Pancreas (tissue), 10 donors: ENCODE measurements at regions not wholly inside any gene's neighbourhood (a gene's known extent, or its start where the extent isn't known, plus 50 kb on each side); places are given as distances from the start of the nearest gene placed in this dataset.

Experiments used
- ATAC-seq, 4 donors: fragments of 200-7000 bp; cut with Tn5 transposase; one replicate each; pipeline versions ENCODE4 v1.8.0 to v1.9.1; 2020; ENCODE audit warnings: mild to moderate bottlenecking in 4 of 4, moderate library complexity in 4 of 4
- DNase-seq, 6 donors: peaks; one replicate each; pipeline ENCODE4 v3.0.0-alpha.2; 2020
- FAIRE-seq: peaks from 2 replicates; lab custom pipeline; 2012; peaks lifted over from hg19 to GRCh38; lab: Jason Lieb, UNC
- H3K27ac ChIP-seq, 4 donors: fragments of 200-600 bp; sonication (generic); 1 replicate in 3 of 4; 2 replicates in 1 of 4; pipeline versions ENCODE4 v1.5.0 to v1.8.0; 2020
- H3K27me3 ChIP-seq, 4 donors: fragments of 200-600 bp; one replicate each; pipeline ENCODE4 v1.8.0; 2021
- H3K36me3 ChIP-seq, 3 donors: fragments of 200-600 bp; sonication (generic) in 1 of 3; one replicate each; pipeline versions ENCODE4 v1.5.0 to v1.8.0; 2020 to 2021
- H3K4me1 ChIP-seq, 3 donors: fragments of 200-600 bp; one replicate each; pipeline ENCODE4 v1.8.0; 2021
- H3K4me3 ChIP-seq, 4 donors: fragments of 200-600 bp; sonication (generic) in 2 of 4; one replicate each; pipeline versions ENCODE4 v1.5.0 to v1.8.0; 2020 to 2021
- H3K9me3 ChIP-seq, 4 donors: fragments of 200-600 bp; one replicate each; pipeline ENCODE4 v1.8.0; 2021
- CTCF ChIP-seq, 4 donors: fragments of 200-600 bp; sonication (generic) in 3 of 4; IDR thresholded peaks; one replicate each; pipeline versions ENCODE4 v1.5.0 to v1.8.0; 2021; ENCODE audit warnings: antibody characterized with exemption in 4 of 4
- WGBS, 2 donors: extraction: QIAGEN DNeasy Blood & Tissue Kit; methylation state at CpG; one replicate each; pipeline ENCODE4 v1.1.7; 2013; 5-methylcytosine and 5-hydroxymethylcytosine counted together
- intact Hi-C, 3 donors: fragments of 100-400 bp; cut with DNase I; formaldehyde crosslinking; loops; one replicate each; pipeline versions ENCODE4 v1.11.1 to v1.14.2; 2022
- donor health status: healthy with polysubstance abuse.
- donor health status: DM: no; HTN: no; CAD: no; lungs with moderate emphysema.
- donor health status: DM: no; HTN: no; CAD: no.
- donor health status: control.
- donor health status: control.
- donor health status: Bipolar disorder and iron deficiency.
- donor health status: DM: yes; HTN: yes; CAD: no.
- donor health status: DM: no; HTN: no; CAD: no.
- donor health status: DM: no; HTN: no; CAD: no.
- donor health status: DM: yes; HTN: yes; CAD: no.

DNA sequence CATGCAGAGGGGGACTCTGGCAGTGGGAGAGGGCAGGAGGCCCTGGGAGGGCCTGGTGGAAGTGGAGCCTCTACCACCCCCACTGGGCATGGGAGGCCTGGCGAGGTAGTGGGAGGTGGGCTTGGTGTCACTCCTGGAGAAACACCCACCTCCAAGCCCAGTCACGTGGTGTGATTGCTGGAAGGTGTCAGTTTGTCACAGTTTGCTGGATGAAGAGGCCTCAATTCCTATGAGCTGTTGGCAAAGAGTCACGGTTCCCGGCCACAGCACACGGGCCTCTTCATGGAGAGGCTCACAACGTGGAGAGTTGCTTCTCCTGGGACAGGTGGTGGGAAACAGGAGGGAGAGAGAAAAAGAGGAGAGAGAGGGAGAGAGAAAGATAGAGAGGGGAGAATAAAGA lies 684.1 kb upstream of the ARGLU1 start:
- Histone ChIP-seq H3K4me3 (no peak overlapping the region), H3K27me3 (no peaks in the 10 kb centered on the region), H3K9me3 (no peaks in the 10 kb centered on the region), H3K27ac (no peak overlapping the region), H3K4me1 (no peaks in the 10 kb centered on the region), H3K36me3 (no peaks in the 10 kb centered on the region)
- FAIRE-seq (no peak), DNase-seq (no peak), ATAC-seq (no peak)
- intact Hi-C loops = no loop called here
- TF ChIP-seq CTCF (IDR thresholded peaks at IDR 0.05) = no peak
- 48 to 62% methylated on average over 6 of the region's 6 CpGs for WGBS, 2 donors

DNA sequence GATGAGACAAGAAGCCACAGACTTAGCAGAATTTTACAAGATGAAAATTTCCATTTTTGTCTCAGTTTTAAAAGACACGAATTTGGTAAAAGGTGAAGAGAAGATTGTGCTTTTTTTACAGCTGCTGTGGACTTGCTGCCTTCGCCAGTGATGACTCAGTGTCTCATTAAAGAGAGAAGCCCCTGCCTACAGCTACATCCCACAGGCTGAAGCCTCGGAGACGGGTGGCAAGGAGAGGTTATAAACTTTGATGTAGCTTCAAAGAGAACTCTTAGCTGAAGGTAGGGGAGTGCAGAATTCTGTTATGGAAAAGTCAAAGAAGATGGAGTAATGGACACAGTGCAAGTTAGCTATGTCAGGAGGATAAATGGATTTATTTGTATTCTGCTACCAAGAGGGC lies 683.4 kb upstream of the ARGLU1 start:
- no peak overlapping the region for H3K27ac ChIP-seq
- intact Hi-C loops = no loop called here
- no peak for DNase-seq
- no peak for ATAC-seq
- H3K36me3 ChIP-seq = no peaks in the 10 kb centered on the region
- FAIRE-seq = no peak
- H3K9me3 ChIP-seq = no peaks in the 10 kb centered on the region
- 59 to 75% methylated on average over 4 of the region's 4 CpGs for WGBS, 2 donors
- H3K4me1 ChIP-seq = no peaks in the 10 kb centered on the region
- TF ChIP-seq CTCF (IDR thresholded peaks at IDR 0.05) = no peak
- no peak overlapping the region for H3K4me3 ChIP-seq
- H3K27me3 ChIP-seq = no peaks in the 10 kb centered on the region

- no peak overlapping the region for H3K4me3 ChIP-seq
- WGBS, 2 donors = 63 to 69% methylated on average over 4 of the region's 4 CpGs
- H3K27me3 ChIP-seq = no peaks in the 10 kb centered on the region
These were observed 682.7 kb upstream of the ARGLU1 start for GRCh38 chr13:107250628-107251027.

GRCh38 chr13:107244241-107244640 lies 676.3 kb upstream of the ARGLU1 start:
- no peak for TF ChIP-seq CTCF (IDR thresholded peaks at IDR 0.05)
- 55 to 74% methylated on average over 2 of the region's 2 CpGs for WGBS, 2 donors
- no peak overlapping the region for H3K4me3 ChIP-seq
- no peak overlapping the region for H3K27ac ChIP-seq
- intact Hi-C loops = no loop called here
- no peaks in the 10 kb centered on the region for H3K36me3 ChIP-seq
- H3K9me3 ChIP-seq = no peaks in the 10 kb centered on the region
- no peak for ATAC-seq
- DNase-seq = no peak
- no peak for FAIRE-seq
- H3K27me3 ChIP-seq = no peaks in the 10 kb centered on the region
- no peaks in the 10 kb centered on the region for H3K4me1 ChIP-seq

More at GRCh38 chr13:107250628-107251027, 682.7 kb upstream of the ARGLU1 start:
- DNase-seq (no peak), ATAC-seq (no peak), FAIRE-seq (no peak)
- H3K27ac ChIP-seq = no peak overlapping the region
- no peaks in the 10 kb centered on the region for H3K36me3 ChIP-seq
- intact Hi-C loops = no loop called here
- H3K4me1 ChIP-seq = no peaks in the 10 kb centered on the region
- TF ChIP-seq CTCF (IDR thresholded peaks at IDR 0.05) = no peak
- H3K9me3 ChIP-seq = no peaks in the 10 kb centered on the region

DNA sequence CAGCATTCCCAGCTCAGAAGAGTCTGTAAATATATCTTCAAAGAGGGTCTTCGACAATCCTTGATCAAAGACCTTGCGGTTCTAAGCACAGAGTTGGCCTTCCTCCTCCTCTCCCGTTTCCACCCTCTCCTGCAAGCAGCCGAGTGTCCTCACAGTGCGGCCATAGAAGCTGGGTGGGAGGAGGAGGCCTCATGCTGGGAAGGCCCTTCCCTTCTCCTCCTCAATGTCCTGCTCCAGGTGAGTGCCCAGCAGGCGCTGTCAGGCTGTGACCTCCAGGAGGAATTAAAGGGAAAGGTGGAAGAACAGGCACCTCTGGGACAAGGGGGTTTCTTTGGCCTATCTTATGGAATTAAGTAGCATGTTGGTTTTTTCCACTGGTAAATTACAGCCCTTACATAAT lies 674.2 kb upstream of the ARGLU1 start:
- 58 to 64% methylated on average over 6 of the region's 6 CpGs for WGBS, 2 donors
- Histone ChIP-seq H3K27me3 (no peaks in the 10 kb centered on the region), H3K9me3 (no peaks in the 10 kb centered on the region), H3K4me1 (no peaks in the 10 kb centered on the region), H3K4me3 (no peak overlapping the region), H3K36me3 (no peaks in the 10 kb centered on the region), H3K27ac (no peak overlapping the region)
- TF ChIP-seq CTCF (IDR thresholded peaks at IDR 0.05) = no peak
- FAIRE-seq (no peak), DNase-seq (no peak), ATAC-seq (no peak)
- intact Hi-C loops = no loop called here
